Right ventricle myocardium inferior (tissue), 1 donor: ENCODE measurements at regions not wholly inside any gene's neighbourhood (a gene's known extent, or its start where the extent isn't known, plus 50 kb on each side); places are given as distances from the start of the nearest gene placed in this dataset.

ENCODE experiments used
- ATAC-seq: fragments of 200-7000 bp; cut with Tn5 transposase; one replicate; pipeline ENCODE4 v1.9.1; 2020; ENCODE audit warnings: mild to moderate bottlenecking, moderate library complexity
- DNase-seq: peaks from one replicate; pipeline ENCODE4 v3.0.0; 2021; ENCODE audit errors: missing footprints
- intact Hi-C: fragments of 100-400 bp; cut with DNase I; formaldehyde crosslinking; loops from one replicate; pipeline ENCODE4 v1.11.0; 2022
- donor health status: DM: no; HTN: yes; CAD: no; lungs with severe emphysema.

- intact Hi-C loops, result no loop called here
- DNase-seq (no peak), ATAC-seq (no peak)
These were observed 1356.9 kb upstream of the SPRY2 start for GRCh38 chr13:81697826-81698225.

- intact Hi-C loops, result no loop called here
- no peak for DNase-seq
- no peak for ATAC-seq
These were observed 1346.0 kb upstream of the SPRY2 start for GRCh38 chr13:81686877-81687276.

GRCh38 chr13:81683521-81683920 is 1342.6 kb upstream of the SPRY2 start:
- intact Hi-C loops, result no loop called here
- ATAC-seq (no peak), DNase-seq (no peak)

GRCh38 chr13:81682081-81682630 is 1341.2 kb upstream of the SPRY2 start:
- no peak for DNase-seq
- intact Hi-C loops, result no loop called here
- ATAC-seq, result no peak

GRCh38 chr13:81677857-81678256 is 1336.9 kb upstream of the SPRY2 start:
- ATAC-seq (no peak), DNase-seq (no peak)
- intact Hi-C loops, result no loop called here

GRCh38 chr13:81676008-81676407 is 1335.1 kb upstream of the SPRY2 start:
- DNase-seq (no peak), ATAC-seq (no peak)
- intact Hi-C loops, result no loop called here

GRCh38 chr13:81671064-81671463 is 1330.1 kb upstream of the SPRY2 start:
- DNase-seq (no peak), ATAC-seq (no peak)

GRCh38 chr13:81670048-81670447 is 1329.1 kb upstream of the SPRY2 start:
- intact Hi-C loops, result no loop called here
- no peak for ATAC-seq

More at GRCh38 chr13:81671064-81671463, 1330.1 kb upstream of the SPRY2 start:
- intact Hi-C loops, result no loop called here

GRCh38 chr13:81664872-81665271 is 1323.9 kb upstream of the SPRY2 start:
- intact Hi-C loops, result no loop called here
- ATAC-seq (no peak), DNase-seq (no peak)

More at GRCh38 chr13:81670048-81670447, 1329.1 kb upstream of the SPRY2 start:
- no peak for DNase-seq

GRCh38 chr13:81659984-81660383 is 1319.1 kb upstream of the SPRY2 start:
- ATAC-seq (no peak), DNase-seq (no peak)
- intact Hi-C loops, result no loop called here

GRCh38 chr13:81658598-81659370 is 1317.9 kb upstream of the SPRY2 start:
- intact Hi-C loops, result no loop called here
- no peak for ATAC-seq
- DNase-seq, result no peak

GRCh38 chr13:81639984-81640582 is 1299.2 kb upstream of the SPRY2 start:
- intact Hi-C loops, result no loop called here
- DNase-seq (no peak), ATAC-seq (no peak)

GRCh38 chr13:81637457-81637856 is 1296.5 kb upstream of the SPRY2 start:
- intact Hi-C loops, result no loop called here
- DNase-seq (no peak), ATAC-seq (no peak)

- DNase-seq (no peak), ATAC-seq (no peak)
- intact Hi-C loops, result no loop called here
These were observed 1295.2 kb upstream of the SPRY2 start for GRCh38 chr13:81636120-81636519.

GRCh38 chr13:81615031-81615430 is 1274.1 kb upstream of the SPRY2 start:
- intact Hi-C loops, result no loop called here
- DNase-seq (no peak), ATAC-seq (no peak)

- intact Hi-C loops, result no loop called here
- DNase-seq (no peak), ATAC-seq (no peak)
These were observed 1269.7 kb upstream of the SPRY2 start for GRCh38 chr13:81610644-81611043.

GRCh38 chr13:81609335-81609734 is 1268.4 kb upstream of the SPRY2 start:
- ATAC-seq (no peak), DNase-seq (no peak)

GRCh38 chr13:81606074-81606473 is 1265.1 kb upstream of the SPRY2 start:
- ATAC-seq (no peak), DNase-seq (peak; percentile 39)
- intact Hi-C loops, result no loop called here

More at GRCh38 chr13:81609335-81609734, 1268.4 kb upstream of the SPRY2 start:
- intact Hi-C loops, result no loop called here

- intact Hi-C loops, result no loop called here
- ATAC-seq (no peak), DNase-seq (no peak)
These were observed 1261.3 kb upstream of the SPRY2 start for GRCh38 chr13:81602241-81602640.

- intact Hi-C loops, result no loop called here
- ATAC-seq, result no peak
These were observed 1256.2 kb upstream of the SPRY2 start for GRCh38 chr13:81597101-81597500.

More at GRCh38 chr13:81597101-81597500, 1256.2 kb upstream of the SPRY2 start:
- no peak for DNase-seq
